Gastroesophageal sphincter (tissue), 3 donors: ENCODE measurements at regions not wholly inside any gene's neighbourhood (a gene's known extent, or its start where the extent isn't known, plus 50 kb on each side); places are given as distances from the start of the nearest gene placed in this dataset.

Source experiments
- EP300 ChIP-seq: sonication (generic); formaldehyde crosslinking; IDR thresholded peaks from one replicate; pipeline ENCODE4 v1.6.1; 2017; ENCODE audit warnings: antibody characterized with exemption, mild to moderate bottlenecking
- POLR2A ChIP-seq, 2 donors: fragments of 450-650 bp; IDR thresholded peaks; one replicate each; pipeline ENCODE4 v1.6.1; 2017; ENCODE audit warnings: antibody characterized with exemption in 2 of 2, mild to moderate bottlenecking in 2 of 2, moderate library complexity in 1 of 2
- POLR2AphosphoS5 ChIP-seq: sonication (generic); formaldehyde crosslinking; IDR thresholded peaks from one replicate; pipeline ENCODE4 v1.6.1; 2017; ENCODE audit warnings: antibody characterized with exemption
- TF ChIP-seq, protein P1 (sequence below), 4 experiments: fragments of 200-600 bp in 2 of 4; fragments of 450-650 bp in 2 of 4; sonication (generic) in 1 of 4; IDR thresholded peaks; one replicate each; pipeline ENCODE4 v1.5.1; 2017 to 2019; ENCODE audit warnings: antibody characterized with exemption in 4 of 4, mild to moderate bottlenecking in 2 of 4, moderate library complexity in 2 of 4

DNA sequence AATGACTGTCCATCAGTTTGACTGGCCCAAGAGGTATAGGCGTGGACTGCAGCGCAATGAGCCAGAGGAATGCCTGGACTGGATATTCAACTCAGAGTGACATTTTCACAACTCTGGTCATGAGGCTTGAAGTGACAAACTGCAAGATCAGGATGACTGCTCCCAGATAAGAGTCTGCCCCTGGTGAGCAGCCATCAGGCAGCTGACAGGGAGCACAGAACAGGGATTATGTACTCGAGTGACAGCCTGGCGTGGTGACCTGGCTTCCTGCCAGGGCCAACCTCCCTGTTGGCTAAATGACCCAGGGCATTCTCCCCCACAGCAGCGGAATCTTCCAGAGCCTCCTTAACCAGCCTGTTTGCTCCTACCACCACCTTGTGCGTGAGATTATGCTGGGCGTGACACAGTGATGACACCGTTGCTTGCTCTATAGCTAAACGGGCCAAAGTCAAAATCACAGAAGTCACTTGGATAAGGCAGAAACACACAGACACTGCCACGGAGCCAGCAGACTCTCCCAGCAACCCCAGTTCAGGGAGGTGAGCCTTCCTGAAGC is 209.1 kb upstream of the JARID2 start:
- no peak for TF ChIP-seq POLR2A (IDR thresholded peaks at IDR 0.05)
- TF ChIP-seq, protein P1, sequence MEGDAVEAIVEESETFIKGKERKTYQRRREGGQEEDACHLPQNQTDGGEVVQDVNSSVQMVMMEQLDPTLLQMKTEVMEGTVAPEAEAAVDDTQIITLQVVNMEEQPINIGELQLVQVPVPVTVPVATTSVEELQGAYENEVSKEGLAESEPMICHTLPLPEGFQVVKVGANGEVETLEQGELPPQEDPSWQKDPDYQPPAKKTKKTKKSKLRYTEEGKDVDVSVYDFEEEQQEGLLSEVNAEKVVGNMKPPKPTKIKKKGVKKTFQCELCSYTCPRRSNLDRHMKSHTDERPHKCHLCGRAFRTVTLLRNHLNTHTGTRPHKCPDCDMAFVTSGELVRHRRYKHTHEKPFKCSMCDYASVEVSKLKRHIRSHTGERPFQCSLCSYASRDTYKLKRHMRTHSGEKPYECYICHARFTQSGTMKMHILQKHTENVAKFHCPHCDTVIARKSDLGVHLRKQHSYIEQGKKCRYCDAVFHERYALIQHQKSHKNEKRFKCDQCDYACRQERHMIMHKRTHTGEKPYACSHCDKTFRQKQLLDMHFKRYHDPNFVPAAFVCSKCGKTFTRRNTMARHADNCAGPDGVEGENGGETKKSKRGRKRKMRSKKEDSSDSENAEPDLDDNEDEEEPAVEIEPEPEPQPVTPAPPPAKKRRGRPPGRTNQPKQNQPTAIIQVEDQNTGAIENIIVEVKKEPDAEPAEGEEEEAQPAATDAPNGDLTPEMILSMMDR (IDR thresholded peaks at IDR 0.05): no peak
- TF ChIP-seq POLR2AphosphoS5: no peak
- TF ChIP-seq EP300: no peak
